K562 (cell line): ENCODE measurements at regions not wholly inside any gene's neighbourhood (a gene's known extent, or its start where the extent isn't known, plus 50 kb on each side); places are given as distances from the start of the nearest gene placed in this dataset.

Experiments
- ATAC-seq: fragments of 200-7000 bp; cut with Tn5 transposase; 3 replicates; pipeline ENCODE4 v1.9.1; 2020; ENCODE audit warnings: moderate library complexity
- BruUV-seq: library from RNA; stranded (reverse); fragments of 400-500 nt; replicated peaks from 2 replicates; lab custom pipeline; 2021; lab: Mats Ljungman, UMichigan
- CTCF ChIA-PET: fragments of 300-600 bp; formaldehyde crosslinking; extraction: SDS; loops from one replicate; lab custom pipeline; 2021; ENCODE audit warnings: low intra/inter-chr PET ratio; lab: Yijun Ruan, JAX
- POLR2A ChIA-PET: fragments of 300-600, 350-650 bp; sonication (Branson Sonifier 250); formaldehyde crosslinking; extraction: SDS; loops from one replicate; lab custom pipeline; 2021; ENCODE audit warnings: antibody characterized with exemption, inconsistent platforms; lab: Yijun Ruan, JAX
- DNase-seq, 4 experiments: peaks; one replicate each; pipeline versions ENCODE4 v3.0.0 to v3.0.0-alpha.2; 2011 to 2018; ENCODE audit warnings: low spot score in 3 of 4, mixed read lengths in 3 of 4; ENCODE audit errors: extremely low read depth in 1 of 4
- FAIRE-seq: peaks from 2 replicates; lab custom pipeline; 2011; peaks lifted over from hg19 to GRCh38; lab: Jason Lieb, UNC
- H2AFZ ChIP-seq: 2 replicates; pipeline ENCODE4 v1.6.0; 2011; ENCODE audit warnings: low read depth, low read length, control low read depth, inconsistent platforms
- H3K27ac ChIP-seq: fragments of 200-600 bp; 3 replicates; pipeline ENCODE4 v1.8.0; 2011; ENCODE audit warnings: low read depth, mild to moderate bottlenecking, control low read depth, inconsistent platforms, low read length, moderate library complexity, mixed read lengths; ENCODE audit errors: extremely low read depth
- H3K27me3 ChIP-seq, 2 experiments: fragments of 300-600 bp in 1 of 2; 2 replicates in 1 of 2; 3 replicates in 1 of 2; pipeline versions ENCODE4 v1.6.0 to v1.8.0; 2011; ENCODE audit warnings: inconsistent platforms in 2 of 2, low read length in 2 of 2, mild to moderate bottlenecking in 1 of 2, mixed read lengths in 1 of 2, moderate library complexity in 1 of 2; ENCODE audit not compliant: control insufficient read depth in 2 of 2, insufficient read depth in 2 of 2
- H3K36me3 ChIP-seq: fragments of 300-600 bp; 3 replicates; pipeline ENCODE4 v1.8.0; 2011; ENCODE audit warnings: mild to moderate bottlenecking, low read length, inconsistent platforms; ENCODE audit not compliant: control insufficient read depth, insufficient read depth
- H3K4me1 ChIP-seq, 2 experiments: fragments of 200-600 bp in 1 of 2; replicated peaks in 1 of 2; 2 replicates in 1 of 2; 3 replicates in 1 of 2; pipeline versions ENCODE4 v1.5.1 to v1.8.0; 2011; ENCODE audit warnings: inconsistent platforms in 2 of 2, low read length in 2 of 2, mild to moderate bottlenecking in 1 of 2, mixed read lengths in 1 of 2, moderate library complexity in 1 of 2; ENCODE audit not compliant: control insufficient read depth in 2 of 2, insufficient read depth in 2 of 2
- H3K4me2 ChIP-seq: 2 replicates; pipeline ENCODE4 v1.6.1; 2011; ENCODE audit warnings: low read length, control low read depth, inconsistent platforms, mixed read lengths; ENCODE audit not compliant: insufficient read depth
- H3K4me3 ChIP-seq: fragments of 200-600 bp; sonication (generic), shearing (Covaris generic); 2 replicates; pipeline ENCODE4 v1.5.1; 2016; ENCODE audit warnings: control low read depth, inconsistent platforms
- H3K79me2 ChIP-seq: fragments of 200-600 bp; 3 replicates; pipeline ENCODE4 v1.8.0; 2011; ENCODE audit warnings: low read length, inconsistent platforms; ENCODE audit not compliant: control insufficient read depth, insufficient read depth
- H3K9ac ChIP-seq, 2 experiments: 2 replicates each; pipeline versions ENCODE4 v1.6.0 to v1.6.1; 2011; ENCODE audit warnings: low read depth in 2 of 2, low read length in 2 of 2, control low read depth in 1 of 2, inconsistent platforms in 1 of 2, mild to moderate bottlenecking in 1 of 2, mixed read lengths in 1 of 2; ENCODE audit not compliant: insufficient read depth in 1 of 2
- H3K9me1 ChIP-seq: one replicate; pipeline ENCODE4 v1.6.0; 2011; ENCODE audit warnings: inconsistent platforms, mild to moderate bottlenecking, low read length, moderate library complexity; ENCODE audit not compliant: control insufficient read depth, insufficient read depth
- H3K9me3 ChIP-seq: replicated peaks from 2 replicates; pipeline ENCODE4 v1.5.1; 2011; ENCODE audit warnings: low read depth, low read length, inconsistent platforms; ENCODE audit not compliant: control insufficient read depth, insufficient read depth
- H4K20me1 ChIP-seq: replicated peaks from 2 replicates; pipeline ENCODE4 v1.6.1; 2011; ENCODE audit warnings: low read length, inconsistent platforms, mixed read lengths; ENCODE audit not compliant: control insufficient read depth, insufficient read depth
- BCLAF1 ChIP-seq, 2 experiments: fragments of 450-650 bp in 1 of 2; IDR thresholded peaks; 2 replicates each; pipeline ENCODE4 v1.6.1; 2011 to 2017; ENCODE audit warnings: low read depth in 2 of 2, antibody characterized with exemption in 1 of 2, borderline replicate concordance in 1 of 2, low read length in 1 of 2, mild to moderate bottlenecking in 1 of 2, mixed read lengths in 1 of 2; ENCODE audit not compliant: control insufficient read depth in 1 of 2
- CHD2 ChIP-seq: IDR thresholded peaks from 2 replicates; pipeline ENCODE4 v1.6.1; 2011; ENCODE audit warnings: low read depth, low read length
- EP400 ChIP-seq: fragments of 450-650 bp; IDR thresholded peaks from 2 replicates; pipeline ENCODE4 v1.6.1; 2017; ENCODE audit warnings: antibody characterized with exemption, mild to moderate bottlenecking, moderate library complexity
- ESRRA ChIP-seq: fragments of 450-650 bp; IDR thresholded peaks from 2 replicates; pipeline ENCODE4 v1.6.1; 2014; ENCODE audit warnings: low read depth, mild to moderate bottlenecking, moderate library complexity, borderline replicate concordance
- FIP1L1 ChIP-seq: fragments of 200-400 bp; formaldehyde crosslinking; IDR thresholded peaks from 2 replicates; pipeline ENCODE4 v1.6.1; 2018; ENCODE audit warnings: mild to moderate bottlenecking, low read depth, low read length; ENCODE audit not compliant: poor library complexity, severe bottlenecking
- KLF1 ChIP-seq: fragments of 450-650 bp; IDR thresholded peaks from 2 replicates; pipeline ENCODE4 v1.6.1; 2016; ENCODE audit warnings: missing genetic modification characterization, missing compliant biosample characterization
- NFXL1 ChIP-seq: fragments of 450-650 bp; formaldehyde crosslinking; IDR thresholded peaks from 2 replicates; pipeline ENCODE4 v1.4.0; 2021; ENCODE audit warnings: mild to moderate bottlenecking
- PHF21A ChIP-seq: fragments of 450-650 bp; IDR thresholded peaks from 2 replicates; pipeline ENCODE4 v1.6.1; 2017; ENCODE audit warnings: low read depth, borderline replicate concordance
- RBM22 ChIP-seq: fragments of 200-400 bp; formaldehyde crosslinking; IDR thresholded peaks from 2 replicates; pipeline ENCODE4 v1.6.1; 2018; ENCODE audit warnings: low read length, low read depth; ENCODE audit not compliant: poor library complexity, severe bottlenecking
- RBM39 ChIP-seq: fragments of 200-400 bp; formaldehyde crosslinking; optimal IDR thresholded peaks from 2 replicates; pipeline ENCODE3; 2018; ENCODE audit warnings: low read depth, low read length
- RFX5 ChIP-seq: IDR thresholded peaks from 2 replicates; pipeline ENCODE4 v1.6.1; 2011; ENCODE audit warnings: low read depth, mild to moderate bottlenecking, improper control_type of control experiment, low read length
- RNF2 ChIP-seq: sonication (generic); IDR thresholded peaks from 2 replicates; pipeline ENCODE4 v1.6.1; 2016
- SMAD1 ChIP-seq: fragments of 150-350 bp; IDR thresholded peaks from 2 replicates; pipeline ENCODE4 v1.6.1; 2014; ENCODE audit warnings: low read length, low read depth; ENCODE audit not compliant: partially characterized antibody
- TCF3 ChIP-seq: sonication (generic); formaldehyde crosslinking; IDR thresholded peaks from 2 replicates; pipeline ENCODE4 v1.4.0; 2020; ENCODE audit warnings: mild to moderate bottlenecking, missing genetic modification reagents
- ZNF224 ChIP-seq: sonication (generic); formaldehyde crosslinking; IDR thresholded peaks from 2 replicates; pipeline ENCODE4 v1.8.0; 2022; ENCODE audit warnings: mild to moderate bottlenecking, missing genetic modification reagents
- ZNF696 ChIP-seq: fragments of 250-450 bp; sonication (Bioruptor Pico); conservative IDR thresholded peaks from 2 replicates; pipeline ENCODE4 v1.4.0; 2020; ENCODE audit warnings: mild to moderate bottlenecking, moderate library complexity
- WGBS: fragments of 100-300 bp; shearing (Covaris generic); methylation state at CpG from one replicate; pipeline ENCODE4 v1.1.6; 2016; ENCODE audit warnings: low coverage, mixed read lengths; ENCODE audit not compliant: insufficient coverage; ENCODE audit errors: missing lambda C conversion rate; 5-methylcytosine and 5-hydroxymethylcytosine counted together
- in situ Hi-C: fragments of 300-500 bp; cut with MboI; formaldehyde crosslinking; loops from 4 replicates; pipeline ENCODE4 v1.15.0; 2018; ENCODE audit warnings: inconsistent platforms, mixed read lengths
- intact Hi-C: fragments of 100-400 bp; cut with micrococcal nuclease; formaldehyde crosslinking; loops from 2 replicates; pipeline ENCODE4 v1.14.2; 2022

GRCh38 chr21:41110161-41110560, 57.8 kb upstream of the BACE2 start:
- H3K9ac ChIP-seq: no peak overlapping the region
- intact Hi-C loops: no loop called here
- no peak overlapping the region for H3K27ac ChIP-seq
- no TSS peak for BruUV-seq
- H3K4me3 ChIP-seq: no peak overlapping the region
- H3K4me1 ChIP-seq: no peaks in the 10 kb centered on the region
- 2% methylated on average over 8 of the region's 8 CpGs for WGBS
- no peak overlapping the region for H3K4me2 ChIP-seq
- no peaks in the 10 kb centered on the region for H3K79me2 ChIP-seq
- H3K9me1 ChIP-seq: no peaks in the 10 kb centered on the region
- H3K27me3 ChIP-seq: peaks cover 0 to 14% of the 10 kb centered on the region in 2 experiments; a peak in 1 of 5 replicates
- FAIRE-seq (no peak), ATAC-seq (no peak), DNase-seq (no peak)
- ChIA-PET POLR2A (no interaction called here), CTCF (no interaction called here)
- H2AFZ ChIP-seq: no peak overlapping the region
- in situ Hi-C loops: no loop called here
- H4K20me1 ChIP-seq: no peaks in the 10 kb centered on the region
- TF ChIP-seq TCF3 (CRISPR knock-in tag): no peak
- TF ChIP-seq KLF1 (tag): no peak
- TF ChIP-seq RBM22: no peak
- TF ChIP-seq PHF21A: no peak
- no peak for TF ChIP-seq RFX5
- no peak for TF ChIP-seq NFXL1 (CRISPR knock-in tag)
- TF ChIP-seq RBM39: no peak
- no peaks in the 10 kb centered on the region for H3K36me3 ChIP-seq
- no peaks in the 10 kb centered on the region for H3K9me3 ChIP-seq

- CTCF ChIA-PET: no interaction called here
- Histone ChIP-seq H3K4me3 (no peak overlapping the region), H3K9me1 (no peaks in the 10 kb centered on the region), H3K79me2 (no peaks in the 10 kb centered on the region), H3K36me3 (no peaks in the 10 kb centered on the region), H3K9ac (no peak overlapping the region), H3K9me3 (no peaks in the 10 kb centered on the region), H3K27me3 (peaks cover 0 to 14% of the 10 kb centered on the region in 2 experiments; a peak in 1 of 5 replicates), H3K4me1 (no peaks in the 10 kb centered on the region), H3K4me2 (no peak overlapping the region), H3K27ac (no peak overlapping the region), H2AFZ (no peak overlapping the region), H4K20me1 (no peaks in the 10 kb centered on the region)
- 0% methylated on average over 5 of the region's 5 CpGs for WGBS
- in situ Hi-C loops (no loop called here), intact Hi-C loops (no loop called here)
- POLR2A ChIA-PET: interaction anchor here (0.6 kb wide), 2 partner anchors 382 to 1156 kb away, joined by 3 read pairs; no protein-coding TSS in a partner anchor
- no peak for FAIRE-seq
- no peak for DNase-seq
- no peak for ATAC-seq
- no TSS peak for BruUV-seq
- TF ChIP-seq FIP1L1 (no peak), ZNF696 (CRISPR knock-in tag) (no peak), CHD2 (no peak), EP400 (no peak), ZNF224 (CRISPR knock-in tag) (no peak), BCLAF1 (IDR thresholded peaks at IDR 0.05; ENCODE audit: borderline replicate concordance in 1 of 2, control insufficient read depth in 1 of 2, low read depth in 2 of 2, low read length in 1 of 2) (no peak), SMAD1 (no peak), ESRRA (no peak), RNF2 (no peak)
These were observed 57.3 kb upstream of the BACE2 start for GRCh38 chr21:41110664-41111063.
